ENCODE measurements at regions not wholly inside any gene's neighbourhood (a gene's known extent, or its start where the extent isn't known, plus 50 kb on each side); places are given as distances from the start of the nearest gene placed in this dataset.

DNA sequence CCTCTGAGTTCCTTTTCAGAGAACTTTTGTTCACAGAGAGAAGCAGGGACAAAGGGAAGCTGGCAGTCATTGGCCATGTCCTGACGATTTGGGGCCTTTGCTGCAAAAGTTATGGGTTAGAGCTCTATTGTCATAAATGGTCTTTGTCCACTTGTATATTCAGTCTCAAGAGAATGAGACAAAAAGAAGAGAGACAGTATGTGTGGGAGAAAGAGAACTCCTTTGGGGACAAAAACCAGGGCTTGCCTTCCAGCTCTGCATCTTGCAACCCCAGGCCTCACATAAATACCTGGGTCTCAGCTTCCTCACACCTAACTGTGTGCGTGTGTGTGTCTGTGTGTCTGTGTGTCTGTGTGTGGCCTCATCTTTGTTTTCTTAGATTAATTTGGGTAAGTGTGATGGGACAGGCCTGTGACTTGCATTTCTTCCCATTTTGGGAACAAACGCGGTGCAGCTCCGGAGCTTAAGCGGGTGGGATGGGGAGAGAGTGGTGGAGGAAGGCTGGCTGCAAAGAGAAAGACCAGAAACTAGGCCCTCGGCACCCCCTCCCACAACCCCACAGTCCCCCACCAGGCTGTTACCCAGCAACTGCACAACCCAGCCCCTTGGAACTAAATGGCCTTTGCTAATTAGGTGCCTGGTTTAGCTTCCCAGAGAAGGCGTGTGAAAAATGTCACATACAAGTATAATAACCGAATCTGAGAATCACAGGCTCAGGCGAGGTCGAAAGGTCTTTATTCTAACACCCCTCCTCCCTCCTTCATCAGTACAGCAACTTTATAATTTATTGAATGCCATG, 376.9 kb downstream of the CDK5RAP2 start:
- no peak for DNase-seq

DNA sequence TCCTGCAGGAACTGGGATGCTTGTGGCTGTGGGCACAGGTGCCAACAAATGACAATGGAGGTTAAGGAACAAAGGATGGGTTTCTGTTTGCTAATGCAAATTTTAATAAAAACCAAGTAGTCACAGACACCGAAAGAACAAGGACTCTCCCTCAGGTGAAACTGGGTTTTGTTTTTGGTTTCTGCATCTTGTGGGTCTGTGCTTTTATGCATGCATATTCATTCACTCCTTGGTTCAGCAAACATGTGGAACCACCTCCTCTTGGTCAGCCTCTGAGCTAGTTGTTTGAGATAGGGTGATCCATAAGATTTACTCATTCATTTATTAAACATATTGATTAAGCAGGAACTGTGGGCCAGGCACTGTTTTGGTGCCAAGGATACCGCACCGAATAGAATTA, 381.9 kb downstream of the CDK5RAP2 start:
- DNase-seq = no peak

DNA sequence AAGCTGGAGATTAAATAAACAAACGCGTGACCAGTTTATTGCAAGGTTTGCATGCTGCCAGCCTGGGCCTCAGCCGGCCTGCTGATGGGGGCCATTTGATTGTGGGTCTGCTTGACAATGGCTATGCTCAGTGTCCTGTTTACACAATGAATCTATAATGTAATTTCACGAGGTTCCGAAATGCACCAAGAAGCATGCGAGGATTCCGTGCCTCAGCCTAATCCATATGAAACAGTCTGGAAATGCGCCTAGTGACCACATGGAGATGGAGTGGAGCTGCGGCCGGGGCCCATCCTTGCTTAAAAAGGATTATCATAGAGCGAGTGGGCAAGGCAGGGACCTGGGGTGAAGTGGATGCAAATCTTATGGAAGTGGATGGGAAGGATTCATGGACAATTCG, 382.4 kb downstream of the CDK5RAP2 start:
- DNase-seq = no peak

DNA sequence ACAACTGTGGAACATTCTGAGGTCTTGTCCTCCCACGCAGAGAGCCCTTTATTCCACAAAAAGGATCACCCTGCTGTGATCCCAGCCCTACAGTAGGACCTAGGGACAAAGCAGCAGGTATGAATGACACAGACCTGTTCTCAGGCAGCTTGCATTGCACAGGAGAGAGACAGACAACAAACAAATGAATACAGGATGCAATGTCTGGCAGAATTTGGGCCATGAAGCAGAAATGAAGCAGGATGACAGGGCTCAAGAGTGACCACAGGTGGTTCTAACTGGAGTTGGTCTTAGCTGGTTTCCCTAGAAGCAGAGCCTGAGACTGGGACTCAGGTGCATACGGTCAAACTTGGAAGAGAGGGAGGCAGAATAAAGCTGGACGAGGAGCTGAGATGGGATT, 388.8 kb downstream of the CDK5RAP2 start:
- DNase-seq = no peak

DNA sequence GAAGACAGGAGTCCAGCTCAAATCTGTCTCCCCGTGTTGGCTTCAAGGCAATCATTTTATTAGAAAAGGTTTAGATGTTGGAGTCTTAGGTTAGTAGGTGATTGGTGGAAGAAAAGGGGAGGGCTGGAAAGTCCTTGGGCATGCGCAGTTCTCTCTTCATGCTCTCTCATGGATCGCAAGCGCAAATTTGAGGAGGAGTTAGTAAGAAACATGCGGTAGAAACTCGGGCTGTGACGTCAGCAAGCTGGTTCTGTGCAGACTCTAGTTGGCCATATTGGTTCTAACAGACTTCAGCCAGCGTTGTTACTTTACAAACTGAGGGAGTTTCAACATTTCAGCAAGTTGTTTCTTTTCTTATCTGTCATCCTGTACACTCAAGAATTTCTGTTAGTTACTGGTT, 392.2 kb downstream of the CDK5RAP2 start:
- DNase-seq = no peak

DNA sequence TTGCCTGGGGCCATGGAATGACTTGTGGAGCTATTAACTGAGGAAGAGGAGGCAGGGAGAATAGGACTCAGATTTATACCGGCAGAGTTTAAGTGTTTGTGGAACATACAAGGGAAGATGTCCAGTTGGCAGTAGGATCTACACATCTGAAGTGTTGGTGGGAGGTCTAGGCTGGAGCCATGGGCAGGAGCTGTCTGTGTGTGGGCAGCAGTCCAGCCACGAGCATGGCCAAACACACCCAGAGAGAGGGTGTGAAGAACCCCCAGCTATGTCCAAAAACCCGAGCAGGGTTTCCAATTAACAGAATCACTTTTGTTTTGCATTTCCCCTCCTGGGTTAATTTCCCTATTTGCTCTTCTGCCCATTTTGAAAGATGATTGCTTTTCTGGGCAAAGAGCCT, 393.7 kb downstream of the CDK5RAP2 start:
- no peak for DNase-seq

DNA sequence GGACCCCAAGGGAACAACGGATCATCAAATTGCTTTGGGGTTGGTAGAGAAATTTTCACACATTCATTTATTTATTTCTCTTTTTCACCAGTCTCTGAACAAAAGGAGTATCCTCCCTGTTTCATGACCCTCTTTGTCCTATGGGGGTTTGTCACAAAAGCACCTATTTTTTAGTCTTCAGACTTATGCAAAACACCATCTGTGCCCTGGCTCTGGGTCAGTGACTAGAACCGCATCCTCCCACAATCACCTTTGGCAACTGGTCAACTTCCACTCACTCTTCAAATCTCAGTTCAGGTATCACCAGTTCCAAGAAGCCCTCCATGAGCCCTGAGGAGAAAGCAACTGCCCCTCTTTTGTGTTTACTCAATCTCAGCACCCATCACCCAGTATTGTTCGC, 395.7 kb downstream of the CDK5RAP2 start:
- no peak for DNase-seq

DNA sequence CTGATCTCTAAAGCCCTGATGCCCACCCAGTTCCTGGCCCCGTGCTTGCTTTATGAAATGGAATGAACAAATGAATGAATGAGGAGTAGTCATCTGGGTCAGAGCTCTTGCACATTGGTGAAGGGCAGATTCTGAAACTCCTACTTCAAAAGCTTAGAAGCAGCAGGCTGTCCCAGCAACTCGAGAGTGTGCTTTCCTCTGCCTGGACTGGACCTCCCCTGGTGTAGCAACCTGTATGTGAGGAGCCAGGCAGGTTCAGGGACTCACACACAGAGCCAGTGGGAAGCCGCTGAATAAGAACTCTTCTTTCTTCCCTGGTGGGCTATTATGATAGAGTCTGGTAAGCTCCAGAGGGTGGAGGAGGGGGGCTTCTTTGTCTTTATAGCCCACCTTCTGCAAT, 396.4 kb downstream of the CDK5RAP2 start:
- DNase-seq = no peak

DNA sequence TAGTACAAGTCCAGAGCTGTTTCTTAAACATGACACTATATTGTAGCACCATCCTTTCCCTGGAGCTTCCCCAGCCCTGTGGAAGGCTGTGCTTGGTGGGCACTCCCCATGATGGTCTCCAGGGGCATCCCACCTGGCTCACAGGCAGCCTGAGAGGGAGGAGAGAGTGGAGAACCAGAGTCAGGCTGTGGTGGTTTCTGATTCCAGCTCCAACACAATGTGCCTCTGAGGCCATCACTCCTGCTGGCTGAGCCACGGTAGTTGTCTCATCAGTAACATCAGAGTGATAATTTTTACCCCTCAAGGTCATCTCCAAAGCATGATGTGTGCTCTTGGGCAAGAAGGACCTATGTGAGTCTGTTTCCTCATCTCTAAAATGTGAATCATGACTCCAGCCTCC, 398.0 kb downstream of the CDK5RAP2 start:
- DNase-seq = no peak

DNA sequence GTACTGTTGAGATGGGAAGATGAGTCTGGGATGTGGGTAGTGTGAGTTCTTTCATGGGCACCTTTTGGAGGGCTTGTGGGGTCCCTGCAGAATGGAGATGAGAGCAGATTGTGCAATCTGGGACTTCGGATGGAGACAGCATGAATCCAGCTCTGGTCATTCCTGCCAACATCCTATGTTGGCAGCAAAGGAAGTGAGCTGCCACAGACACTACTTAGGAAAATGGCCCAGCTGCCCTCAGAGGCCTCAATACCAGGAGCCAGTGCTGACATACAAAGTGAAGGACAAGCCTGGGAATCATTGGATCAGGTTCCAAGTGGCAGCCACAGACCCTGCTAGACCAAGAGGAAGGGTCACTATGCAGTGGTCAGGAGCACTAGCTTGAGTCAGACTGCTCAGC, 402.8 kb downstream of the CDK5RAP2 start:
- DNase-seq = no peak

DNA sequence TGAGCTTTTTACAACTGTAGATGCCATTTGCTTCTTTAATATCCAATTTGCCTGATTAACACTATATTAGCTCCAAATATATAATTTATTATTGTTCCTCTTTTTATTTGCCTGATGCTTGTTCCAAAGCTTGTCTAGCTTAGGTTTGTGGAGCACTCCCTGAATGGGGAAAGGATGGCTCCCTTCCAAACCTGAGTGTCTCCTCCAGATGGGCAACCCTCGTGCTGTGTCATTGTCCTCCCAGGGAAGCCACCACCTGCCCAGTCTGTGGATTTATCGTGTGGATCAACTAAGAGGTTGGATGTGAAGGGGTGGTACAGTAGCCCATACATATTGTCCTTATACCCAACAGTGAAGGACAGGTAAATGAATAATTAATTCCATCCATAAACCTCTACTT, 404.9 kb downstream of the CDK5RAP2 start:
- DNase-seq = no peak

DNA sequence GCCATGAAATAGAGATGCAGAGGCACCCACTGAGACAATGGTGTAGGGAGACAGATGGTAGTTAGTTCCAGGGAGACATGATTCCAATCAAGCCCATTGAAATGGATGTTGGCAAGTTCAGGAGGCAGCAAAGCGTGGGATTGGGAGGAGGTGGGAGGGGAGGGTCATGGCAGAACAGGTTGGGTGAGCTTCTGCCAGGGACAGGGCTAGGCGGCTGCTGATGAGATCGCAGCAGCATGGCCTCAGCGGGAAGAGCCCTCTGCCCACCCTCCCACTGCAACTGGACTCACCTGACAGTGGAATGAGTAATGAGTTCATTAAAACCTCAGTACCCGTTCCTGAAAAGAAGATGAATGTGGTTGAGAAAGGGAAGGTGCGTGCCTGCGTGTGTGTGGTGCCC, 418.2 kb downstream of the CDK5RAP2 start:
- no peak for DNase-seq

DNA sequence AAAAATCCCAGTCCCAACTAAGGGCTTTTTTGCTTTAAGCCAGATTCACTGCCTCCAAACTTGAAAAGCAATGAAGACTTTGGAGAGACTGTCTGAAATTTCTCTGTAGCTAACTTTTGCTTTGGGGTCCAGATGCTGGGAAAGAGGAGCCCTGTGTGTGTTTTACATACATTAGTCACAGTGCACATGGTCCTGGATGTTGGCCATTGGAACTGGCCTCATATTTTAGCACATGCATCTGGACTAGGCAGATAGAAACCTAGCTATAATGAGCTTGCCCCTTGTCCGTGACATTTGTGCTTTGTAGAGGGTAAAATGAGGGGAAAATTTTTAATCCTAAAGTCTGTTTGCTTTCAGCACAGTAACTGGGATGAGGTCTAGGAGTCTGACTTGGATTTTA, 421.7 kb downstream of the CDK5RAP2 start:
- DNase-seq = no peak

DNA sequence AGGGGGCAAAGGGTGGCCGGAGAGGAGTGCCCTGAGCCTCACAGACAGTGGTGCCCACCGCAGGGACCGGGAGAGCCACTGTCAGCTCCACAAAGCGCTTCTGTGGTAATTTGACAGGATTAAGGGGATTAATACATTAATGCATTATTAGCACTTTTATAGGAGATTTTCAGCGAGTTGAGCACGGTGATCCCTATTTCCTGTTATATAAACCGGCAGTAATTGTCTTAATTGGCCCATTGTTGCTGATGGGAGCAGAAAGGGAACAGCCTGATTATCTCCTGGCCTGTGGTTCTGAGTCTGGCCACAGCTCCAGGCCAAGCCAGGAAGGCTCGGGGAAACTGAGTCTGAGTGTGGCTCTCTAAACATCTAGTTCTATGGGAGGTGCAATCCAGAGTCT, 423.6 kb downstream of the CDK5RAP2 start:
- no peak for DNase-seq

DNA sequence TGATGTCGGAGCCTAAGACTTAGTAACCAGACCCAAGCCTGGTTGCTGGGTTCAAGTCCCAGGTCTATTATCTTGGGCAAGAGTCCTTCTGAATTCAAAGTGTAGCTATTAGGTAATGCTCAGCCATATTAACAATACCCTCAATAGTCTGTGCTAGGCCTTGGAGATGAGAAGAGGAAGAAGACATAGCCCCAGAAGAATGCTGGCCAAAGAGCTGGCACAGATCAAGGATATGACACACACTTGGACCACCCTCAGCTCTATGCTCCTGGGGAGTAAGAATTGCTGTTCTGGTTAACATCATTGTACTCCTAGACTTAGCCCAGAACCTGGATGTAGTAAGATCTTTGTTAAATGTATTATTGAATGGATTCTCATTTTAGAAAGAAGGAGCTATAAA, 426.7 kb downstream of the CDK5RAP2 start:
- no peak for DNase-seq

DNA sequence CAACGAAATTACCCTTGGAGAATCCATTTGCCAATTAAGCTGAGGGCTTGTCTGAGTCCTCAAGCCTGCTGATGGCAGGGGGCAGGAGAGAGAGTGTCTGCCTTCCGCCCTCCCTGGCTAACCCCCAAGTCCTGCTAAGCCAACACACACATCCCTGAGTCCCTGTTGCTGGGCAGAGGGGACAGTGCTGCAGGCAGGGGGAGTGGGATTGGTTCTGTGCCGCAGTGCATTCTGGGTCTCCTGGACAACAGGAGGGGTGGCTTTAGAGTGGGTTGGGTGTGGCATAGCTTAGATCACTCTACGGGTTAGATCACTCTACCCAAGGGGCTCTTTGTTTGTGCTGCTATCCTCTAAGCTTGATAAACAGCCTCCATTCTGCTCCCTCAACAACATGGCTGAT, 427.7 kb downstream of the CDK5RAP2 start:
- no peak for DNase-seq

DNA sequence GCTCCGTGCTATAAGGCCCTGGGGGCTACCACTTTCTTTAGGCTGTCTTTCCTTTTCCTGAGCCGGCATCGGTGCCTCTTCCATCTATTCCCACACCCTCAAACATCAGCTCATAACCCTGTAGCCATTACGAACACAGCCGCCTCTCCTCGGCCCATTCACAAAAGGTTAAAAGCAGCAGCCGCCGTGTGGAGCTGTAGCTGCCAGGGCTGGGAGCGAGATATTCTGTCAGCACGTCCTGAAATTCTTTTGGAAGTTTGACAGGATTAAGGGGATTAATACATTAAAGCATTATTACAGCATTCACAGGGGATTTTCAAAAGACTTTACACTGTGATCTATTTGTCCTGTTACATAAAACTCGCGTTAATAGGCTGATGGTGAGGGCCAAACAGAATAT, 428.2 kb downstream of the CDK5RAP2 start:
- DNase-seq = no peak

DNA sequence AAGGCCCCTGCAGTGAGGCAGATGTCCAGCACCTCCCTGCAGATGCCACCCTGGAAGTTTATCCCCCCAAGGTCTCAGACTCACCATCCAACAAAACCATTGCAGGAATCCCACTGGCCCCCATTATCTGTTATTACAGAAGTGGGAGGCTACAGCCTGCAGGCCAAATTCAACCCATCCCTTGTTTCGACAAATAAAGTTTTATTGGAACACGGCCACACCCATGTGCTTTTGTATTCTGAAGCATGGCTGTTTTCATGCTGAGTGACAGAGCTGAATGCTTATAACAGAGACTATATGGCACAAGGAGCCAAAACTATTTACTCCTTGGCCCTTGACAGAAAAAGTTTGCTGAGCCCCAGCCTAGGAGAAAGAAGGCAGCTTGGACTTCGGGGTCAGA, 428.8 kb downstream of the CDK5RAP2 start:
- no peak for DNase-seq

DNA sequence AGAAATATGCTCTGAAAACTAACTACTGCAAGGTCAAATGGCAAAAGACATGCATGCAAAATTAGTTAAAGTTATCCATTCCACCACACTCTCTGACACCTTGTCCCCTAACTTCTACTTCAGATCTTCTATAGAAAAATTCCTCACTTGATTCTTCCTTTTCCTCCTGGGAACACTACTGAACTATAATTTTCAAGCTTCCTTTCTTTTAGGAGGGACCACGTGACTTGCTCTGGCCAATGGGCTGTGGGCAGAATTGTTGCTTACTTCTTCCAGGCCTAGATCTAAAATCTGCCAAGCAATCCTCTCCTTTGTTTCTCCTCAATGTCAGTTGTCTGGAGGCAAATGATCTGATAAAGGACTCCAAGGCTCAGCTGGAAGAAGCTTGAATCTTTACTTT, 441.0 kb downstream of the CDK5RAP2 start:
- DNase-seq = no peak

DNA sequence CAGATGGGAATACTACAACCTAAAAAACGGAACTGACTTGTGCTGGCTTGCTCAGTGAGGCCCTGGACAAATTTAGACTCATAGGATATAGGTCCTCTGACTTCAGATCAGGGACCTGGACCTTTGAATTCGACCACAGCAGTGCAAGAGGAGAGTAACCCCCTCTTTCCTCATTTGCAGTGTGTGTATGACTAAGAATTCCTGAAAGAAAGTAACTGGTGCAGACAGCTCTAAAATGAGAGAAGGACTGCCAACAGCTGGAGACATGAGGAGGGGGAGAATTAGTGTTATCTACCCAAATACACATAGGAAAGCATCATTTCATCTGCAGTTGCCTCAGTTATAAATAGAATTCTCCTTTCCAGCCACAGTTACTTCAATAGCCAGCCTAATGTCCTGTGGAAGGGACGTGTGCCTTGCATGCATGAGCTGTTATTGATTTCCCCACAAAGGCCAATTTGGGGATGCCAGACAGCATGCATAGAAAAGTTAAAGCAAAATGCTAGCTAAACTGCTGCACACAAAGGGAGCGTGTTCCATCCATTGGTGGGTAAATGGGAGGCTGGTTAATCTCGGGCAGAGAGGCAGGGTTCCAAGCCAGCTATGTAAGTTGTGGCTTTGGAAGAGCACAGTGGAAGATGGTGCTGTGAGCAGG, 442.7 kb downstream of the CDK5RAP2 start:
- DNase-seq = no peak

DNA sequence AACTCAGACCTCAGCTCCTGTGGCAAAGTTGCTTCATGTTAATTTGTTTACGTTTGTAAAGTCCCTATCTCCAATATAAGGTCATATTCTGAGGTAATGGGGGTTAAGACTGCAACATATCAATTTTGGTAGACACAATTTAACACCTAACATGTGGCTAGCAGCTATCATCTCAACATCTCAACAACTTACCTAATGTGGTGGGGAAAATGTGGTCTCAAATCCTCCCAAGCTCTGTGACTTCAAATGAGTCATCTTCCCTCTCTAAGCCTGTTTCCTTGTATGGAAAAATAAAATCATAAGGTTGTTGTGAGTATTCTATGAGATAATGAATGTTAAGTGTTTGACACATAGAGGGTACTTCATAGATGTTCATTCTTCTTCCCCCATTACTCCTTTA, 443.3 kb downstream of the CDK5RAP2 start:
- DNase-seq = no peak

DNA sequence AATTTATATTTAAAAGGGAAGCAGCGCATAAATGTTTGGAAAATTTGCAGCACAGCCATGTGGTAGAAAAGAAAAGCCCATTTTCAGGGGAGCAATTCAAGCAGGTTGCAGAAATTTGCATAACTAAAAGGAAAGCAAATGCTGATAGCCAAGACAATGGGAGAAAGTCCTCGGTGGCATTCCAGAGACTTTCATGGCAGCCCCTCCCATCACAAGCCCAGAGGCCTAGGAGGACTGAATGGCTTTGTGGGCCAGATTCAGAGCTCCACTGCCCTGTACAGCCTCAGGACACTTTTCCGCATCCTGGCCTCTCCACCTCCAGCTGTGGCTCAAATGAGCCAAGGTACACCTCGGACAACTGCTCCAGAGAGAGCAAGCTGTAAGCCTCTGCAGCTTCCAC, 462.9 kb downstream of the CDK5RAP2 start:
- DNase-seq = no peak

DNA sequence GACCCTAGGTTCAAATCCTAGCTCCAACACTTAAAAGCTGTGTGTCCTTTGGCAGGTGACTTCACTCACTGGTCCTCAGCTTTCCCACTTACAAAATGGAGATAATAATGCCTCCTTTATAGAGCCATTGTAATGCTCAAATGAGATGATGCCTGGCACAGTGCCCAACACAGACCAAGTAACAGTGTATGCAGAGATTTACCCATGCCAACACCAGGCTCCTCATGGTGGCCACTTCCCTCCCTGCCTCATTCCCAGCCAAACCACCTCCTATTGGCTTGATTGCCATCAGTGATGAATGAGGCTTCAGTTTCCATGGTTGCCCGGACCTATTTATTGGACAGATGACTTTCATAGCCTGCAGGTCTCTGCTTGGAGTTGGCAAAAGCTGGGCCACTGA, 469.4 kb downstream of the CDK5RAP2 start:
- DNase-seq = no peak

DNA sequence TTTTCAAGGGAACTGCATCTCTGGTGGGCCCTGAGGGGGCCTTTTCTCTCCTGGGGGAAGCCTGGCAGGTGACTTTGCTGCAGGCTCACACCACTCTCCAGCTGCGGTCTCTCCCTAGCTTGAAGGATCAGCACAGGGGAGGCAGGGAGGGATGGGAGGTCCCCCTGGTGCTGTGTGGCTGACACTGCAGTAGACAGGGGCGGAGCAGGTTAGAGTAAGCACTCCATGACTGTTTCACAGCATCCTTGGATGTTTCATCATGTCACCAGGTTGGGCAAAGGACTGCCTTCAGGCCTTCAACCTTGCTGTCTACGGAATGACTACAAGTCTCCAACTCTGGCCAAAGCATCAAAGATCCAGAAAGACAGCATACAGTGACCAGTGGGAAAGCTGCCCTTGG, 470.7 kb downstream of the CDK5RAP2 start:
- DNase-seq = peak; percentile 0

DNA sequence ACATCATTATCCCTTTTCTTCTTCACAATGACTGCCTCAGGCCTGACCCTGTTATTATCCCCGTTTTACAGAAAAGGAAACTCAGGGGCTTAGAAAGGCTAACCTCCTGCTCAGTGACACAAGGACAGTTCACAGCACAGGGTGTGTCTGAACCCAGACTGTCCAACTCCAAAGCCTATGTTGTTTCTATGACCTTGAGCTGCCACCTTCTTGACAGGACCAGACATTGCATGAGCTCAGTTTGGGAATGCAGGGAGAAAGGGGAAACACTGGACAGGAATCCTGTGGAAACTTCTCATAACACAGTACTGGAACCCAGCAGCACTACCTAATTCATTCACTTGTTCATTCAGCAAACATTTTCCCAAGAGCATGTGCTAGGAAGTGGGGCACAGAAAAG, 472.8 kb downstream of the CDK5RAP2 start:
- DNase-seq = no peak

All from Kasumi-1 (cell line).